ENCODE measurements at regions not wholly inside any gene's neighbourhood (a gene's known extent, or its start where the extent isn't known, plus 50 kb on each side); places are given as distances from the start of the nearest gene placed in this dataset.

GRCh38 chr5:161040818-161041217, 188.8 kb upstream of the ATP10B start:
- no peak for TF ChIP-seq ZNF274 (IDR thresholded peaks at IDR 0.05; ENCODE audit: low read depth, low read length)
- TF ChIP-seq SUZ12 (IDR thresholded peaks at IDR 0.05; ENCODE audit: extremely low read depth, insufficient read depth, insufficient read length): no peak

Data from NT2/D1 (cell line).